ENCODE measurements at regions not wholly inside any gene's neighbourhood (a gene's known extent, or its start where the extent isn't known, plus 50 kb on each side); places are given as distances from the start of the nearest gene placed in this dataset.
A peak's percentile ranks its signal among the peaks of the same experiment; 100 is the strongest.

DNA sequence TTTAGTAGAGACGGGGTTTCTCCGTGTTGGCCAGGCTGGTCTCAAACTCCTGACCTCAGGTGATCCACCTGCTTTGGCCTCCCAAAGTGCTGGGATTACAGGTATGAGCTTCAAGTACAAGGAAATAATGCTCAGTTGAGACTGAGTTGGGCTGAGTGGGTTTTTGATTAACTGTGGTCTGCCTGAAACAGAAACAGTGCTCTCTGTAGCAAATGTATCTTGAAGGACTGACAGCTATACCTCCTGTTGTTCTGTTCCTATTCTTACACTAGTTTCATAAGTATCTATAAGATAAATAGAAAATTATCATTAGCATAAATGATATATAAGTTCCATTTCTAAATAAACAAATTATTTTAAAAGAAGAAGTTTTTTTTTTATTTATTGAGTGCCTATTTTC, 142.8 kb upstream of the PTPRK start:
- no peak for DNase-seq

DNA sequence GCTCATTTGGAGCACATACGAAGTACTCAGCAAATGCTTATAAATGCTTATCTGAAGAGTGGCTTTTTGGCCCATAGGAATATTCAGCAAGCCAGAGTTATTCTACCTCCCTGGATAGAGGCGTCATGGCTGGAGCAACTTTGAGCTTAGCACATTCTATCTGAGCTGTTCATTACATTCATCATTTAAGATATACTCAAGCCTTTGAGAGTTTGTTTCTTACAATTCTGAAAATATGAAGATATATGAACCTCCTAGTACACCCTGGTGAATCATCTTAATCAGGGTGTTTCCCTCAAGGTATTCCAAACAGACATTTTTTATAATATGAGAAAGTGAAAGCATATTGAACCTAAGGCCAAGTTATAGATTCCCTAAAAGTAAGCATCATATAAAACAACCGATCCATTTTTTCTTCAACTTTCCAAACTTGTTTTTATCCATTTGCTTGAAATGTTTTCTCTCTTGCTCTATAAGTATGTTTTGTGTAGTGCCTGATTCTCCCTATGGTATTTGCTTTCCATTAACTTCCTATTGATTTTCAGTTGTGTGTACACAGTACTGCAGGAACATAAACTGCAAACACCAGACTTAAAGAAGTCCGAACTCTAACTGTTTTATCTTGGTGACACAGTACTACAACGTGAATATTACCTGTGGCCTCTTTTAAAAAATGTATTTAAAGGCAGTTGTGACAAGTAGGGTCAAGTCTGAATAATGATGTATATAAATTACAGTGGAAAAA, 139.7 kb upstream of the PTPRK start:
- no peak for DNase-seq

GRCh38 chr6:128659276-128659675, 138.9 kb upstream of the PTPRK start:
- no peak for DNase-seq

- DNase-seq, result peak; percentile 8
These were observed 136.8 kb upstream of the PTPRK start for GRCh38 chr6:128657181-128657580.

DNA sequence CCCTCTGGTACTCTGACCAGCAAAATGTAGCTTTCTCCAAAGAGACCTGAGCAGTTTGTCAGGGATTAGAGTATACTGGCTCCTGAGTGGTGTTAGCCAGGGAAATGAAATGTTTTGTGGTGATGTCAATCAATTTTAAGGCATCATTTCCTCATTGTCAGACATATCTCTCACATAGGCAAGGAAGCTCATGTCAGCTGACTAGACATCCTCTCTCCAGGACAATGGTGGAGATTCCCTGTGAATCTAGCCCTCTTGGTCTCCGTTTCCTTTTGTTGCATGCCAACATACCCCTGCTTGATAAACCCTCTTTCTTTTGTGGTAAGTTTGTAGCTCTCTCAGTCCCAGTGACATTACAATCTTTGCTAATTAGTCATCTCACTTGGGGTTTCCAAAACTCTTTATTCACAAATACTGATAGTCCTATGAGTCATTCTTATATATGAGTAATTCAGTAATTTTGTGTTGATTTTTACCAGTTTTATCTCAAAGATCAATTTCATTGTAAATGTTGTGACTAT, 135.6 kb upstream of the PTPRK start:
- peak; percentile 96 for DNase-seq

GRCh38 chr6:128648022-128648598, 127.7 kb upstream of the PTPRK start:
- no peak for DNase-seq

DNA sequence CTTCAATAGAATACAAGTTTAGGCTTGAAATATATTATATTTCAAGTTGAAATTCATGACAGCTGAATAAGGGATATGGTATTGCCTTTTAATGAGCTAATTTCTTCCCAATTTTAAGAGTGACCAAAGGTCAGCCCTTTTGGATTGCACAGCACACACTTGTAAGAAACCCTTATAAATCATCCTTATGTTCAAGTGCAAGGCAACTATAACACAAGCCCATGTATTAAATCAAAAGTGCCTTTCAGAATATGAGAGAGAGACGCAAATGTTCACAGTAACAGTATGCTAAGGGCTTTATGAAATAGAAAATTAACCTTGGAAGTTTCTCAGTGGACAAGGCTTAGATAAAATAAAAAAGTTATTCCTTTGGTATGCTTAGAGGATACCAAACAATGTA, 121.7 kb upstream of the PTPRK start:
- DNase-seq, result no peak

DNA sequence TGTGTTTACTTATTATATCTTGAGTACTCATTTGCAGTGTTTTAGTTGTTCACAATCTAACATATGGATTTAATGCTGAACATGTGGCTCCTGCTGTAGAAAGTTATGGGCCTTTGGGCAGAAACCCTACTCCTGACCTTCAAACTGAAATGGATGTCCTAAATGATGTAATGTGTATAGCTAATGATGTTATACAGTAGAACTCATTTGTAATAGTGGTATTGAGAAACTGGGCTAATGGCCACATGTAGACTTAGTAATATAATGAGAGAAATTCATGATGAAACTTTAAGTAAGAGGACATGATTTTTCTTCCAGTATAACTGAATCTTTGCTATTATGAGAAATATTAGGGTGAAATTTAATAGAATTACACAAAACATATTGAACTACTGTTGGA, 121.3 kb upstream of the PTPRK start:
- peak; percentile 44 for DNase-seq

DNA sequence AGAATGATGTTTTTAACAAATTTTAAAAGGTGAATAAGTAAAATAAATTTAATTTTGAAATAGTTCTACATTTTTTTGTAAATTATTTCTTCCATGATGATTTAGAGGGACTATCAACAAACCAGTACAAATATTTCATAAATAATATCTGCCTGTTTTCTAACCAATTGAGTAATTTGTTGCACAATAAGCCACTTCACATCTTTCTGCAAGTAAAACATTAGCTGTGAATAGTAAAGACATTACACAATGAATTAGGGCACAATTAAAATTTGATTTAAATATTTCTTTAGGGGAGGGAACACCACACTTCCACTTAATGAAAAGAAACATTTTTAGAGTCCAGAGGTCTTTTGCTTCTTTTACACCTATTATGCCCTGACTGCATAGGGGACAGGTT, 118.4 kb upstream of the PTPRK start:
- DNase-seq, result no peak

DNA sequence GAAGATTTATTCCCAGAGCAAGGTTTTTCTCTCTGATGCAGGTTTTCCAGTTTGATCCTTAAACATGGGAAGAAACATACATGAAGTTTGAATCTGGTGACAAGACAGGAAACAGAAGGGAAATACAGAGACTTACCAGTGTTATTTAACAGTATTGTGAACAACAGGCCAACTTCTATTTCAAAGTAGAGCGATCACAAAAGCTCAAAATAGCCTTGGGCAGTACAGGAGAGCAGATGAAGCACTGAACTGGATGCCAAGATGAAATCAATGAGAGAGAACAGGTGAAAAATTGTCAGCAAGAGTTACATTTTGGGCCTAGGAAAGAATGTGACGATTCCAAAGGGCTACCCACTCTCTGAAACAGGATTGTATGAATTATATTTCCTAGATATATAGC, 114.8 kb upstream of the PTPRK start:
- no peak for DNase-seq

DNA sequence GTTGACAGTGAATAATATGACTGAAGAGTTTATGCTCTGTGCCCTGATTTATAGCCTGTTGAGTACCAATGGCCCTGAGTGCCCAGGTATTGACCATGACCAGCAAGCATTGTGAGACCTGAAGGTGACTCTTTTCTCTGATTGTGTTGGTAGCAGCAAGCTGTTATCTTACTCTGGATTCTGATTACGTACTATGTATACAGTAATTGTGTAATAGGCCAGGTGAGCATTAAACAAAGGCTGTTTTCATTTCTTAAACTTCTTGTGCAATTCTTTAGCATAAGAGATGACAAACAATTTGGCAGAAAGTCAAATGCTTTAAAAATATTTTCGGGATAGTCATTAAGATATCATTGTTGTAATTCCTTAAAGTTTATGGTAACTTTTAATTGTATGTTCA, 111.7 kb upstream of the PTPRK start:
- DNase-seq, result peak; percentile 10

DNA sequence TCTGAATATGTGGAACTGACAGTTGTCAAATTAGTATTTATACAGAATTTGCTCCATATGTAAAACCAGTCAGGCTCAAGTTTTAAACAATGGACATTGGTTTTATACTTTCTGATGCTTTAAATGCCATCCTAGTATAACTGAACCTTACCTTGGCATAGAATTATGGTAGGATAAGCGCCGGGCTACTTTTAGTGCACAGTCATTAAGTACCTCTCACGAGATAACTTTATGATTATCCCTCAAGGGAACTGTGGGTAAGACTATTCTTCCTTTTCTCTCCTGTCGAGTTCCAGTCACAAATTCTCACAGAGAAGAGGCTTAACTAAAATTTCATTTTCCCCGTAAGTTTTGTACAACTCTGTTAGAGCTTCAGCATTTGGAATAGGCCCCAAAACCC, 110.6 kb upstream of the PTPRK start:
- no peak for DNase-seq

GRCh38 chr6:128630213-128630612, 109.8 kb upstream of the PTPRK start:
- DNase-seq, result no peak

- DNase-seq, result no peak
These were observed 96.9 kb upstream of the PTPRK start for GRCh38 chr6:128617285-128617684.

GRCh38 chr6:128616342-128616741, 95.9 kb upstream of the PTPRK start:
- DNase-seq, result no peak

GRCh38 chr6:128606611-128607010, 86.2 kb upstream of the PTPRK start:
- no peak for DNase-seq

DNA sequence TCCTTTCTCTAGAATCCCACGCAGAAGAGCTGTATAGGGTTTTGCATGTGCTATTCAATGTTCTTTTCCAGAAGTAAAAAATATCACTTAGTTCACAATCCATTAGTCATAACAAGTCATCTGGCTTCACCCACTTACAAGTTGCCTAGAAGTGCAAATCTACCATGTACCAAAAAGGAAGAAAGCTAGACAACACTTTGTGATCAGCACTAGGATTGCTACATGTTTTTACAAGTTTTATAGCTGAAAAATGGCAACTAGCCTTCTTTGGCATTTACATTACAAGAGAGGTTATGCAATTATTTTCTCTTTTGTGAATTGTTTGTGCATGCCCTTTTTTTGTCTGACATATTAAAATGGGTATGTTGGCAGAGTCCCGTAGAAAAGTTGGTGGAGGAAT, 85.6 kb upstream of the PTPRK start:
- no peak for DNase-seq

DNA sequence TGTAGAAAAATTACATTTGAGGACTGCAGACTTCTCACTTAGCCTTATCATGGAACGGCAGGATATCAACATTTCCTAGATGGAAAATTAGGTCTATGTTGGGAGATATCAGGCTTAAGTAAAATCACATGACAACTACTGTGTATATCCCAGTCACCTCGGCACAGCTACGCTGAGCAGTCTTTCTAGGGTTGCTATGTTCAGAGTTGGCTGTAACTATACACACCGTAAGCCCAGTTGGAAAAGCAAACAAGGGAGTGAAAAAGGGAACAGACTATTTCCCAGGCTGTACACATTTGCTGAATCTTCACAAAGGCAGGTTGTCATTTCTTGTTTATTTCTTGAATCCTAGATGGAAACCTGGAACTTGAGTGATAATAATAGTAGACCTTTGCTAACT, 80.7 kb upstream of the PTPRK start:
- DNase-seq, result peak; percentile 17

DNA sequence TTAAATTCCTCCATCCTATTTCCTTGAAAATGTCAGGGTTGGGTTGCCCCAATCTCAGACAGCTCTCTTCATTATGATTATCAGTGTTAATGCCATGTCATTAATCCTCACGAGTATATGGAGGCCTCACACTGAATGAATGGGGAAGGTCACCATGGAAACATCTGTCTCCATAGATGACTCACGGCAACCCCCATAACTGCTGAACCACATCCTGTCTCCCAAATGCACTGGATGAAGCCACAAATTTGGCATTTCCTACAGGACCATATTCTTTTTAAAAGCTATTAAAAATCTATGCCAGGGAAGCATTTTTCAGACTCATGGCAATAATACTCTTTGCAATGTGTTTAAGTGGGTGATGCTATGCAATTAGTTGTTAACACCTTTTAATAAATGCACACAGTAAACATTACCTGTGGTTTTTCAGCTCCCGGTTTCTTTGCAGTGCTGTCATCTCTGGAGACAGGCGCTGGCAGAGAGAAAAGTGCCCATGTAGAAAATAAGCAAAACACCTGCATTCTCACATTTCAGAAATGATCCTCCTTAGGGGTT, 80.1 kb upstream of the PTPRK start:
- DNase-seq, result peak; percentile 97

DNA sequence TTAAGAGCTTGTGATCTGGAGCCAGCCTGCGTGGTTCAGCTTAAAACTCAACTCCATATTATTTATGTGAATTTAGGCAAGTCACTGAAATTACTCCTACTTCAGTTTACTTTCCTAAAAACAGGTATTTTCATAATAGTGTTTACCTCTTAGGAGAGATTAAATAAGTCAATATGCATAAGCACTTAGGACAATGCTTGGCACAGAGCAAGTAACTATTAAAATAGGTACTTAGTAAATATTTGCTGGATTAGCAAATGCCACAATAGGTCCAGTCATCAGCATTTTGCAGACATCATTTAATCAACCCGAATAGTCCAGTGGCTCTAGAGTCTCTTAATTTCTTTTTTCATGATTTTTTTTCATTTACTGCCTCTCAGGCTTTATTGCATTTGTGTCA, 78.6 kb upstream of the PTPRK start:
- no peak for DNase-seq

DNA sequence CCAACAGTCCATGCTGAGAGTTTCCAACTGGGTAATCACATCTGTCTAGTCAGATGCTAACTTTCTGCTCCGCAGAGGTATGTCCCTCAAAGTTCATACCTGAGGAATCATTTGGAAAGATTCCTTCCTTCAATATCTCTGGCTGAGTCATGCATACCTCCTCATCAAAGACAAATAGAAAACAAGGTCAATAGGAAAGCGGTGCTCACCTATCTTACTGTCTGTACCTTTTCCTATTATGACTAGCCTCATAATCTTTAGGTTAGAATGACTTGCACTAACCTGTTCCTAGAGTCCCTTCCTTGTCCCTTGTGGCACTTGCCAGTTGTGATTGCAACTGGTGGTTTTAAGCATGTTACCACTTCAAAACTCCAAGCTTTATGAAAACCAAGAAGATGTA, 78.2 kb upstream of the PTPRK start:
- no peak for DNase-seq

GRCh38 chr6:128597956-128598355, 77.6 kb upstream of the PTPRK start:
- no peak for DNase-seq

- DNase-seq, result no peak
These were observed 76.6 kb upstream of the PTPRK start for GRCh38 chr6:128597004-128597403.

DNA sequence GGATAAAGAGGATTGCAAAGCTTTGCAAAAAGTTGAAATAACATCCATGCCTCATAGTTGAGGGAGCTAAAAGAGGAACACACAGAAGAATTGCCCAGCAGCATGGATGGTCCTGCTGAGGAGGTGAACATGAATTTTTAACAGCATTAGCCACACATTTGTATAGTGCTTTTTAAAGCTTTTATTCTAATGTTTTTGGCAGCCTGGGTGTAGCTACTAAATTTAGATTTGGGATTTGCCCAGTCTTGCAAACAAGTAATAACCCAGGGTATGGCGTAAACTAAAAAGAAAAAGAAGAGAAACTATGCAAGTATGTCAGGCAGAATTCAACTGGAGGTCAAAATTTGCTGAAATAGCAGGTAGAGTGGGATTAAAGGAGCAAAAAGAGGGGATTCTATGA, 75.1 kb upstream of the PTPRK start:
- DNase-seq, result no peak

- no peak for DNase-seq
These were observed 65.7 kb upstream of the PTPRK start for GRCh38 chr6:128586095-128586494.
